ENCODE measurements at regions not wholly inside any gene's neighbourhood (a gene's known extent, or its start where the extent isn't known, plus 50 kb on each side); places are given as distances from the start of the nearest gene placed in this dataset.
A peak's percentile ranks its signal among the peaks of the same experiment; 100 is the strongest.

- Histone ChIP-seq H3K4me3 (no peak overlapping the region), H3K4me1 (peaks cover 0 to 17% of the 10 kb centered on the region in 2 donors), H3K27ac (no peak overlapping the region), H3K36me3 (no peaks in the 10 kb centered on the region), H3K9me3 (peaks cover 0 to 3% of the 10 kb centered on the region in 2 donors), H3K27me3 (no peaks in the 10 kb centered on the region)
- no peak for TF ChIP-seq CTCF (IDR thresholded peaks at IDR 0.05)
- DNase-seq (ENCODE audit: low spot score in 2 of 2), result no peak
- intact Hi-C loops (cut with DNase I), result loop anchor here (5.0 kb wide), 1 partner anchor 377 kb away; no protein-coding TSS in a partner anchor
Measured at GRCh38 chr5:41649659-41650058, 139.3 kb upstream of the PLCXD3 start.

- no peaks in the 10 kb centered on the region for H3K36me3 ChIP-seq
- peaks cover 0 to 17% of the 10 kb centered on the region in 2 donors for H3K4me1 ChIP-seq
- DNase-seq (ENCODE audit: low spot score in 2 of 2), result no peak
- H3K27me3 ChIP-seq, result no peaks in the 10 kb centered on the region
- H3K4me3 ChIP-seq, result no peak overlapping the region
- H3K9me3 ChIP-seq, result no peaks in the 10 kb centered on the region
- intact Hi-C loops (cut with DNase I), result no loop called here
- no peak for TF ChIP-seq CTCF (IDR thresholded peaks at IDR 0.05)
- H3K27ac ChIP-seq, result peak overlapping the region; percentile 20 to 35
Measured at GRCh38 chr5:41648996-41649395, 138.6 kb upstream of the PLCXD3 start.

- no peak for DNase-seq (ENCODE audit: low spot score in 2 of 2)
- TF ChIP-seq CTCF (IDR thresholded peaks at IDR 0.05), result peak in 1 of 3 experiments; percentile 28
- Histone ChIP-seq H3K27ac (no peak overlapping the region), H3K27me3 (no peaks in the 10 kb centered on the region), H3K9me3 (no peaks in the 10 kb centered on the region), H3K4me1 (no peaks in the 10 kb centered on the region), H3K4me3 (no peak overlapping the region), H3K36me3 (no peaks in the 10 kb centered on the region)
- intact Hi-C loops (cut with DNase I), result no loop called here
Measured at GRCh38 chr5:41641621-41642020, 131.2 kb upstream of the PLCXD3 start.

DNA sequence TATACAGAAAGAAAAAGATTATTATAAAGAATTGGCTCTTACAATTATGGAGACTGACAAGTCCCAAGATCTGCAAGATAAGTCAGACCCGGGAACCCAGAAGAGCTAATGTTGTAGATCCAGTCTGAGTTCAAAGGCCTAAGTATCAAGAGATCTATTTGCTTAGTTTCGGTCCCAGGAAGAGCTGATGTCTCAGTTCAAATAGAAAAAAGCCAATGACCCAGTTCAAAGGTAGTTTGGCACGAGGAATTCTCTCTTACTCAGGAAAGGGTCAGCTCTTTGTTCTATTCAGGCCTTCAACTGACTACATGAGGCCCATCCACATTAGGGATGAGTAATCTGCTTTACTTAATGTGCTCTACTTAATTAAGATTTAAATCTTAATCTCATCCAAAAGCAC lies 128.3 kb upstream of the PLCXD3 start:
- no peak for DNase-seq (ENCODE audit: low spot score in 2 of 2)
- no peaks in the 10 kb centered on the region for H3K9me3 ChIP-seq
- no peak overlapping the region for H3K4me3 ChIP-seq
- no peak for TF ChIP-seq CTCF (IDR thresholded peaks at IDR 0.05)
- intact Hi-C loops (cut with DNase I), result loop anchor here (10.0 kb wide), 1 partner anchor 196 kb away; no protein-coding TSS in a partner anchor
- H3K36me3 ChIP-seq, result no peaks in the 10 kb centered on the region
- H3K27ac ChIP-seq, result no peak overlapping the region
- no peaks in the 10 kb centered on the region for H3K27me3 ChIP-seq
- no peaks in the 10 kb centered on the region for H3K4me1 ChIP-seq

DNA sequence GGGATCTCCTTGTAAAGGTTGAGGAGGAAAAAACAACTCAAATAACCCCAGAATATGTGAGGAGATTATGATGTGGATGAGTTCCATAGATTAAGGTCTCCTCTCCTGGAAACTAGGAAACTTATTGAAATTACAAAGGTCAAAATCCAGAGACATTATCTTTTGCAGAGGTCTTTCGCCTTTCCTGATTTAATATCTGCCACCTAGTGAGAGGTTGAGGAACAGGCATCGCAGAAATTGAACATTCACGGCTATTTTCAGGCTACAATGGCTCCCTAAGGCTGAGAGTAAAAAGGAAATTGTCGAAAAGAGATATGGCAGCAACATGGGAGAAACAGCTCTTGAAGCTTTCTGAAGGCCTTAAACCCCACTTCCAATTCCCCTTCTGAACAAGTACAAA lies 127.5 kb upstream of the PLCXD3 start:
- TF ChIP-seq CTCF (IDR thresholded peaks at IDR 0.05), result no peak
- DNase-seq (ENCODE audit: low spot score in 2 of 2), result no peak
- no peak overlapping the region for H3K27ac ChIP-seq
- intact Hi-C loops (cut with DNase I), result loop anchor here (10.0 kb wide), 1 partner anchor 197 kb away; no protein-coding TSS in a partner anchor
- H3K4me1 ChIP-seq, result no peaks in the 10 kb centered on the region
- H3K9me3 ChIP-seq, result no peaks in the 10 kb centered on the region
- no peak overlapping the region for H3K4me3 ChIP-seq
- H3K36me3 ChIP-seq, result no peaks in the 10 kb centered on the region
- H3K27me3 ChIP-seq, result no peaks in the 10 kb centered on the region

GRCh38 chr5:41637424-41637823 lies 127.0 kb upstream of the PLCXD3 start:
- H3K4me1 ChIP-seq, result no peaks in the 10 kb centered on the region
- H3K4me3 ChIP-seq, result no peak overlapping the region
- no peak for TF ChIP-seq CTCF (IDR thresholded peaks at IDR 0.05)
- H3K27ac ChIP-seq, result no peak overlapping the region
- no peaks in the 10 kb centered on the region for H3K27me3 ChIP-seq
- no peaks in the 10 kb centered on the region for H3K36me3 ChIP-seq
- intact Hi-C loops (cut with DNase I), result loop anchor here (10.0 kb wide), 1 partner anchor 197 kb away; no protein-coding TSS in a partner anchor
- no peak for DNase-seq (ENCODE audit: low spot score in 2 of 2)
- no peaks in the 10 kb centered on the region for H3K9me3 ChIP-seq

Measured in ascending aorta (tissue), 2 donors.